ENCODE measurements at regions not wholly inside any gene's neighbourhood (a gene's known extent, or its start where the extent isn't known, plus 50 kb on each side); places are given as distances from the start of the nearest gene placed in this dataset.

- TF ChIP-seq MYPOP (CRISPR knock-in tag; IDR thresholded peaks at IDR 0.05), result no peak
- 0 out of 2 replicates have a peak, but pooled peaks have one; percentile 10 for TF ChIP-seq MED1 (CRISPR knock-in tag; IDR thresholded peaks at IDR 0.05)
- no peak for TF ChIP-seq PATZ1 (CRISPR knock-in tag; IDR thresholded peaks at IDR 0.05)
- TF ChIP-seq KLF13 (CRISPR knock-in tag; IDR thresholded peaks at IDR 0.05), result no peak
- TF ChIP-seq ZNF543 (CRISPR knock-in tag; IDR thresholded peaks at IDR 0.05), result no peak
- no peak for TF ChIP-seq THAP11 (CRISPR knock-in tag; IDR thresholded peaks at IDR 0.05)
- TF ChIP-seq ATAD3A (CRISPR knock-in tag; IDR thresholded peaks at IDR 0.05), result no peak
- TF ChIP-seq SAFB2 (CRISPR knock-in tag; IDR thresholded peaks at IDR 0.05; ENCODE audit: borderline replicate concordance, low read depth), result no peak
- no peak for TF ChIP-seq ZGPAT (CRISPR knock-in tag; IDR thresholded peaks at IDR 0.05)
- no peak for TF ChIP-seq ZNF891 (CRISPR knock-in tag; IDR thresholded peaks at IDR 0.05)
- TF ChIP-seq PCBP2 (optimal IDR thresholded peaks at IDR 0.05; ENCODE audit: low read depth, low read length, poor library complexity, severe bottlenecking), result no peak
- no peak for TF ChIP-seq SRY (CRISPR knock-in tag; IDR thresholded peaks at IDR 0.05)
- no peak for TF ChIP-seq GLI4 (CRISPR knock-in tag; IDR thresholded peaks at IDR 0.05; ENCODE audit: borderline replicate concordance)
- peak; percentile 75 for TF ChIP-seq FOXA3 (CRISPR knock-in tag; IDR thresholded peaks at IDR 0.05)
- TF ChIP-seq ZBTB8A (CRISPR knock-in tag; IDR thresholded peaks at IDR 0.05; ENCODE audit: borderline replicate concordance, low read depth), result no peak
- no peak for TF ChIP-seq PITX1 (CRISPR knock-in tag; IDR thresholded peaks at IDR 0.05)
- no peak for TF ChIP-seq REST (IDR thresholded peaks at IDR 0.05; ENCODE audit: borderline replicate concordance in 1 of 2, low read depth in 1 of 2, low read length in 2 of 2)
- 0 out of 2 replicates have a peak, but pooled peaks have one; percentile 17 for TF ChIP-seq SAP130 (CRISPR knock-in tag; IDR thresholded peaks at IDR 0.05; ENCODE audit: low read depth)
- no peak for TF ChIP-seq RBAK (CRISPR knock-in tag; IDR thresholded peaks at IDR 0.05)
- no peak for TF ChIP-seq NR2C2 (CRISPR knock-in tag; IDR thresholded peaks at IDR 0.05; ENCODE audit: borderline replicate concordance)
- no peak for TF ChIP-seq ZNF512 (CRISPR knock-in tag; IDR thresholded peaks at IDR 0.05)
These were observed 89.2 kb downstream of the RIPK4 start (continued) for GRCh38 chr21:41677671-41678015.

Data from HepG2 (cell line).